GM23338 (cell line): ENCODE measurements at regions not wholly inside any gene's neighbourhood (a gene's known extent, or its start where the extent isn't known, plus 50 kb on each side); places are given as distances from the start of the nearest gene placed in this dataset.

Experiments
- ATAC-seq: fragments of 200-7000 bp; cut with Tn5 transposase; 3 replicates; pipeline ENCODE4 v1.9.1; 2020
- DNase-seq: peaks from one replicate; pipeline ENCODE4 v3.0.0-alpha.2; 2015; ENCODE audit warnings: low spot score
- H2AFZ ChIP-seq: fragments of 200-600 bp; sonication (generic); 2 replicates; pipeline ENCODE4 v1.8.0; 2016; ENCODE audit warnings: antibody characterized with exemption, mild to moderate bottlenecking, moderate library complexity
- H3F3A ChIP-seq: fragments of 200-600 bp; sonication (generic); replicated peaks from 2 replicates; pipeline ENCODE4 v1.8.0; 2017; ENCODE audit warnings: antibody characterized with exemption, mixed run types, low read depth
- H3K27ac ChIP-seq: fragments of 200-600 bp; sonication (generic); 2 replicates; pipeline ENCODE4 v1.6.1; 2016; ENCODE audit warnings: low read depth
- H3K27me3 ChIP-seq: fragments of 200-600 bp; sonication (generic); 2 replicates; pipeline ENCODE4 v1.8.0; 2016; ENCODE audit warnings: mild to moderate bottlenecking, mixed run types, moderate library complexity; ENCODE audit not compliant: insufficient read depth
- H3K36me3 ChIP-seq: fragments of 200-600 bp; sonication (generic); 2 replicates; pipeline ENCODE4 v1.8.0; 2016; ENCODE audit warnings: mild to moderate bottlenecking; ENCODE audit not compliant: insufficient read depth
- H3K4me1 ChIP-seq: fragments of 200-600 bp; sonication (generic); 2 replicates; pipeline ENCODE4 v1.8.0; 2016; ENCODE audit warnings: mild to moderate bottlenecking, moderate library complexity; ENCODE audit not compliant: insufficient read depth
- H3K4me2 ChIP-seq: fragments of 200-600 bp; sonication (generic); 2 replicates; pipeline ENCODE4 v1.7.1; 2017; ENCODE audit warnings: mixed run types
- H3K4me3 ChIP-seq: fragments of 200-600 bp; sonication (generic); 2 replicates; pipeline ENCODE4 v1.6.1; 2016; ENCODE audit warnings: mixed run types
- H3K79me2 ChIP-seq: fragments of 200-600 bp; sonication (generic); replicated peaks from 2 replicates; pipeline ENCODE4 v1.8.0; 2017; ENCODE audit warnings: mild to moderate bottlenecking; ENCODE audit not compliant: insufficient read depth
- H3K9me2 ChIP-seq: fragments of 200-600 bp; sonication (generic); 2 replicates; pipeline ENCODE4 v1.8.0; 2017; ENCODE audit not compliant: insufficient read depth
- H4K20me1 ChIP-seq: fragments of 200-600 bp; sonication (generic); replicated peaks from 2 replicates; pipeline ENCODE4 v1.8.0; 2017; ENCODE audit warnings: mild to moderate bottlenecking; ENCODE audit not compliant: insufficient read depth
- H3K27ac Mint-ChIP-seq: 2 replicates; pipeline ENCODE4 v1.8.0; 2020; ENCODE audit warnings: inconsistent platforms, mild to moderate bottlenecking, moderate library complexity, mixed read lengths
- H3K27me3 Mint-ChIP-seq: 3 replicates; pipeline ENCODE4 v1.8.0; 2022; ENCODE audit warnings: low read depth, mild to moderate bottlenecking, moderate library complexity, mixed read lengths, inconsistent platforms; ENCODE audit not compliant: insufficient read depth, poor library complexity
- H3K36me3 Mint-ChIP-seq: 3 replicates; pipeline ENCODE4 v1.8.0; 2021; ENCODE audit warnings: low read depth, mild to moderate bottlenecking, inconsistent platforms, moderate library complexity, mixed read lengths
- H3K4me1 Mint-ChIP-seq: 3 replicates; pipeline ENCODE4 v1.8.0; 2020; ENCODE audit warnings: mild to moderate bottlenecking, inconsistent platforms, mixed read lengths
- H3K4me3 Mint-ChIP-seq: 3 replicates; pipeline ENCODE4 v1.8.0; 2021; ENCODE audit warnings: moderate library complexity, mild to moderate bottlenecking, inconsistent platforms, mixed read lengths
- H3K9me3 Mint-ChIP-seq: 3 replicates; pipeline ENCODE4 v1.8.0; 2020; ENCODE audit warnings: moderate library complexity, mild to moderate bottlenecking, inconsistent platforms, mixed read lengths
- CREB1 ChIP-seq: fragments of 250-450 bp; sonication (Bioruptor Pico); IDR thresholded peaks from 2 replicates; pipeline ENCODE4 v1.5.0; 2020; ENCODE audit warnings: low read depth, mild to moderate bottlenecking, moderate library complexity
- CTCF ChIP-seq, 2 experiments: fragments of 200-600 bp in 1 of 2; sonication (generic) in 1 of 2; conservative IDR thresholded peaks; 2 replicates each; pipeline versions ENCODE4 v1.5.1 to v1.6.1; 2016 to 2017; ENCODE audit warnings: antibody characterized with exemption in 2 of 2, low read depth in 2 of 2, mild to moderate bottlenecking in 2 of 2, moderate library complexity in 1 of 2
- ETS1 ChIP-seq: IDR thresholded peaks from 2 replicates; pipeline ENCODE4 v1.6.1; 2016; ENCODE audit warnings: antibody characterized with exemption
- EZH2 ChIP-seq: fragments of 200-600 bp; sonication (generic); IDR thresholded peaks from one replicate; pipeline ENCODE4 v1.8.0; 2017; ENCODE audit warnings: antibody characterized with exemption, mild to moderate bottlenecking, low read depth; ENCODE audit not compliant: unreplicated experiment
- EZH2phosphoT487 ChIP-seq: fragments of 200-600 bp; sonication (generic); IDR thresholded peaks from one replicate; pipeline ENCODE4 v1.8.1; 2018; ENCODE audit warnings: antibody characterized with exemption; ENCODE audit not compliant: unreplicated experiment
- JUNB ChIP-seq: IDR thresholded peaks from one replicate; pipeline ENCODE4 v1.6.1; 2016; ENCODE audit warnings: antibody characterized with exemption; ENCODE audit not compliant: unreplicated experiment
- REST ChIP-seq: IDR thresholded peaks from one replicate; pipeline ENCODE4 v1.6.1; 2018; ENCODE audit warnings: antibody characterized with exemption; ENCODE audit not compliant: unreplicated experiment
- STAT1 ChIP-seq: IDR thresholded peaks from one replicate; pipeline ENCODE4 v1.6.1; 2016; ENCODE audit warnings: antibody characterized with exemption; ENCODE audit not compliant: unreplicated experiment
- TF ChIP-seq, protein P1 (sequence below): fragments of 250-450 bp; sonication (Bioruptor Pico); IDR thresholded peaks from 2 replicates; pipeline ENCODE4 v1.5.0; 2020; ENCODE audit warnings: mild to moderate bottlenecking, moderate library complexity

DNA sequence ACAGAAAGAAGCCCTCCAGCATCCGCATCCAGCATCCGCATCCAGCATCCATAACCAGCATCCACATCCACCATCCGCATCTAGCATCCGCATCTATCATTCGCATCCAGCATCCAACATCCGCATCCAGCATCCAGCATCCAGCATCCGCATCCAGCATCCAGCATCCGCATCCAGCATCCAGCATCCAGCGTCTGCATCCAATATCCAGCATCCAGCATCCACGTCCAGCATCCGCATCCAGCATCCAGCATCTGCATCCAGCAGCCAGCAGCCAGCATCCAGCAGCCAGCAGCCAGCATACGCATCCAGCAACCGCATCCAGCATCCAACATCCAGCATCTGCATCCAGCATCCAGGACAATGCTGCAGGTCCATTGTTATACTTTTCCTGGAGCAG is 671.0 kb upstream of the C16orf82 start:
- Histone ChIP-seq H3K4me2 (no peak overlapping the region), H3K27me3 (no peaks in the 10 kb centered on the region), H3K36me3 (no peaks in the 10 kb centered on the region), H3K27ac (no peak overlapping the region), H2AFZ (no peak overlapping the region), H3K4me3 (no peak overlapping the region), H4K20me1 (no peaks in the 10 kb centered on the region), H3K79me2 (no peaks in the 10 kb centered on the region), H3F3A (no peaks in the 10 kb centered on the region), H3K4me1 (no peaks in the 10 kb centered on the region), H3K9me2 (no peaks in the 10 kb centered on the region; the same call in 1 of the 2 replicates)
- H3K27ac Mint-ChIP-seq = no peak overlapping the region
- peaks cover 69% of the 10 kb centered on the region for H3K9me3 Mint-ChIP-seq
- DNase-seq (no peak), ATAC-seq (no peak)
- H3K27me3 Mint-ChIP-seq = peaks cover 5% of the 10 kb centered on the region
- peaks cover 6% of the 10 kb centered on the region; the same call in 2 of the 3 replicates for H3K36me3 Mint-ChIP-seq
- TF ChIP-seq EZH2phosphoT487 (no peak), JUNB (no peak), CREB1 (CRISPR knock-in tag) (no peak), REST (no peak), ETS1 (no peak), STAT1 (no peak), CTCF (conservative IDR thresholded peaks at IDR 0.05; ENCODE audit: low read depth in 2 of 2) (no peak), EZH2 (no peak)
- TF ChIP-seq, protein P1, sequence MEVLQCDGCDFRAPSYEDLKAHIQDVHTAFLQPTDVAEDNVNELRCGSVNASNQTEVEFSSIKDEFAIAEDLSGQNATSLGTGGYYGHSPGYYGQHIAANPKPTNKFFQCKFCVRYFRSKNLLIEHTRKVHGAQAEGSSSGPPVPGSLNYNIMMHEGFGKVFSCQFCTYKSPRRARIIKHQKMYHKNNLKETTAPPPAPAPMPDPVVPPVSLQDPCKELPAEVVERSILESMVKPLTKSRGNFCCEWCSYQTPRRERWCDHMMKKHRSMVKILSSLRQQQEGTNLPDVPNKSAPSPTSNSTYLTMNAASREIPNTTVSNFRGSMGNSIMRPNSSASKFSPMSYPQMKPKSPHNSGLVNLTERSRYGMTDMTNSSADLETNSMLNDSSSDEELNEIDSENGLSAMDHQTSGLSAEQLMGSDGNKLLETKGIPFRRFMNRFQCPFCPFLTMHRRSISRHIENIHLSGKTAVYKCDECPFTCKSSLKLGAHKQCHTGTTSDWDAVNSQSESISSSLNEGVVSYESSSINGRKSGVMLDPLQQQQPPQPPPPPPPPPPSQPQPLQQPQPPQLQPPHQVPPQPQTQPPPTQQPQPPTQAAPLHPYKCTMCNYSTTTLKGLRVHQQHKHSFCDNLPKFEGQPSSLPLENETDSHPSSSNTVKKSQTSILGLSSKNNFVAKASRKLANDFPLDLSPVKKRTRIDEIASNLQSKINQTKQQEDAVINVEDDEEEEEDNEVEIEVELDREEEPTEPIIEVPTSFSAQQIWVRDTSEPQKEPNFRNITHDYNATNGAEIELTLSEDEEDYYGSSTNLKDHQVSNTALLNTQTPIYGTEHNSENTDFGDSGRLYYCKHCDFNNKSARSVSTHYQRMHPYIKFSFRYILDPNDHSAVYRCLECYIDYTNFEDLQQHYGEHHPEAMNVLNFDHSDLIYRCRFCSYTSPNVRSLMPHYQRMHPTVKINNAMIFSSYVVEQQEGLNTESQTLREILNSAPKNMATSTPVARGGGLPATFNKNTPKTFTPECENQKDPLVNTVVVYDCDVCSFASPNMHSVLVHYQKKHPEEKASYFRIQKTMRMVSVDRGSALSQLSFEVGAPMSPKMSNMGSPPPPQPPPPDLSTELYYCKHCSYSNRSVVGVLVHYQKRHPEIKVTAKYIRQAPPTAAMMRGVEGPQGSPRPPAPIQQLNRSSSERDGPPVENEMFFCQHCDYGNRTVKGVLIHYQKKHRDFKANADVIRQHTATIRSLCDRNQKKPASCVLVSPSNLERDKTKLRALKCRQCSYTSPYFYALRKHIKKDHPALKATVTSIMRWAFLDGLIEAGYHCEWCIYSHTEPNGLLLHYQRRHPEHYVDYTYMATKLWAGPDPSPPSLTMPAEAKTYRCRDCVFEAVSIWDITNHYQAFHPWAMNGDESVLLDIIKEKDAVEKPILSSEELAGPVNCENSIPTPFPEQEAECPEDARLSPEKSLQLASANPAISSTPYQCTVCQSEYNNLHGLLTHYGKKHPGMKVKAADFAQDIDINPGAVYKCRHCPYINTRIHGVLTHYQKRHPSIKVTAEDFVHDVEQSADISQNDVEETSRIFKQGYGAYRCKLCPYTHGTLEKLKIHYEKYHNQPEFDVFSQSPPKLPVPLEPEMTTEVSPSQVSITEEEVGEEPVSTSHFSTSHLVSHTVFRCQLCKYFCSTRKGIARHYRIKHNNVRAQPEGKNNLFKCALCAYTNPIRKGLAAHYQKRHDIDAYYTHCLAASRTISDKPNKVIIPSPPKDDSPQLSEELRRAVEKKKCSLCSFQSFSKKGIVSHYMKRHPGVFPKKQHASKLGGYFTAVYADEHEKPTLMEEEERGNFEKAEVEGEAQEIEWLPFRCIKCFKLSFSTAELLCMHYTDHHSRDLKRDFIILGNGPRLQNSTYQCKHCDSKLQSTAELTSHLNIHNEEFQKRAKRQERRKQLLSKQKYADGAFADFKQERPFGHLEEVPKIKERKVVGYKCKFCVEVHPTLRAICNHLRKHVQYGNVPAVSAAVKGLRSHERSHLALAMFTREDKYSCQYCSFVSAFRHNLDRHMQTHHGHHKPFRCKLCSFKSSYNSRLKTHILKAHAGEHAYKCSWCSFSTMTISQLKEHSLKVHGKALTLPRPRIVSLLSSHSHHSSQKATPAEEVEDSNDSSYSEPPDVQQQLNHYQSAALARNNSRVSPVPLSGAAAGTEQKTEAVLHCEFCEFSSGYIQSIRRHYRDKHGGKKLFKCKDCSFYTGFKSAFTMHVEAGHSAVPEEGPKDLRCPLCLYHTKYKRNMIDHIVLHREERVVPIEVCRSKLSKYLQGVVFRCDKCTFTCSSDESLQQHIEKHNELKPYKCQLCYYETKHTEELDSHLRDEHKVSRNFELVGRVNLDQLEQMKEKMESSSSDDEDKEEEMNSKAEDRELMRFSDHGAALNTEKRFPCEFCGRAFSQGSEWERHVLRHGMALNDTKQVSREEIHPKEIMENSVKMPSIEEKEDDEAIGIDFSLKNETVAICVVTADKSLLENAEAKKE (CRISPR knock-in tag) = no peak
- no peak overlapping the region for H3K4me3 Mint-ChIP-seq
- no peaks in the 10 kb centered on the region; the same call in 2 of the 3 replicates for H3K4me1 Mint-ChIP-seq
